Dedifferentiated amniotic fluid mesenchymal stem cell (primary cell): ENCODE measurements at regions not wholly inside any gene's neighbourhood (a gene's known extent, or its start where the extent isn't known, plus 50 kb on each side); places are given as distances from the start of the nearest gene placed in this dataset.

Experiments used
- DNase-seq: peaks from one replicate; pipeline ENCODE4 v3.0.0-alpha.2; 2016; ENCODE audit errors: extremely low spot score

GRCh38 chr4:136112116-136112515 is 1420.2 kb downstream of the PCDH18 start:
- DNase-seq = no peak

GRCh38 chr4:136106753-136107152 is 1425.5 kb downstream of the PCDH18 start:
- no peak for DNase-seq

- DNase-seq = no peak
These were observed 1428.7 kb downstream of the PCDH18 start for GRCh38 chr4:136103616-136104015.

- no peak for DNase-seq
These were observed 1434.6 kb downstream of the PCDH18 start for GRCh38 chr4:136097676-136098075.

GRCh38 chr4:136088211-136088867 is 1444.0 kb downstream of the PCDH18 start:
- no peak for DNase-seq

GRCh38 chr4:136078976-136079375 is 1453.3 kb downstream of the PCDH18 start:
- no peak for DNase-seq

- DNase-seq = no peak
These were observed 1475.5 kb downstream of the PCDH18 start for GRCh38 chr4:136056748-136057147.

- DNase-seq = no peak
These were observed 1476.9 kb downstream of the PCDH18 start for GRCh38 chr4:136055360-136055759.

- DNase-seq = peak; percentile 93
These were observed 1495.5 kb downstream of the PCDH18 start for GRCh38 chr4:136036744-136037143.

GRCh38 chr4:136032391-136032790 is 1499.9 kb downstream of the PCDH18 start:
- no peak for DNase-seq

GRCh38 chr4:136025540-136025939 is 1506.8 kb downstream of the PCDH18 start:
- no peak for DNase-seq

- no peak for DNase-seq
These were observed 1514.7 kb downstream of the PCDH18 start for GRCh38 chr4:136017556-136017955.

GRCh38 chr4:136012220-136012619 is 1520.1 kb downstream of the PCDH18 start:
- no peak for DNase-seq

GRCh38 chr4:136009258-136009832 is 1522.9 kb downstream of the PCDH18 start:
- no peak for DNase-seq

GRCh38 chr4:136007991-136008390 is 1524.3 kb downstream of the PCDH18 start:
- no peak for DNase-seq

GRCh38 chr4:136002316-136002715 is 1530.0 kb downstream of the PCDH18 start:
- no peak for DNase-seq

- peak; percentile 54 for DNase-seq
These were observed 1530.5 kb downstream of the PCDH18 start for GRCh38 chr4:136001791-136002190.

- DNase-seq = no peak
These were observed 1532.0 kb downstream of the PCDH18 start for GRCh38 chr4:136000246-136000645.

GRCh38 chr4:135994360-135994759 is 1537.9 kb downstream of the PCDH18 start:
- no peak for DNase-seq

- DNase-seq = no peak
These were observed 1555.4 kb downstream of the PCDH18 start for GRCh38 chr4:135976860-135977259.

GRCh38 chr4:135966936-135967335 is 1565.4 kb downstream of the PCDH18 start:
- no peak for DNase-seq

- no peak for DNase-seq
These were observed 1569.3 kb downstream of the PCDH18 start for GRCh38 chr4:135963009-135963408.

- DNase-seq = no peak
These were observed 1582.4 kb downstream of the PCDH18 start for GRCh38 chr4:135949931-135950330.

GRCh38 chr4:135948797-135949196 is 1583.5 kb downstream of the PCDH18 start:
- DNase-seq = no peak
